NCI-H2107 treated with DMSO at 0.1 percent for 48 hours (cell line): ENCODE measurements at regions not wholly inside any gene's neighbourhood (a gene's known extent, or its start where the extent isn't known, plus 50 kb on each side); places are given as distances from the start of the nearest gene placed in this dataset.

Experiments
- DNase-seq: peaks from one replicate; lab custom pipeline; 2025; ENCODE audit not compliant: unreplicated experiment; lab: John Stamatoyannopoulos, UW

- no peak for DNase-seq
Observed at GRCh38 chr7:18445483-18445882, 50.1 kb upstream of the HDAC9 start.
